GM06990 (cell line): ENCODE measurements at regions not wholly inside any gene's neighbourhood (a gene's known extent, or its start where the extent isn't known, plus 50 kb on each side); places are given as distances from the start of the nearest gene placed in this dataset.

Experiments
- DNase-seq: peaks from one replicate; pipeline ENCODE4 v3.0.0-alpha.2; 2011; ENCODE audit not compliant: insufficient read length; ENCODE audit errors: extremely low read depth
- H3K27me3 ChIP-seq: replicated peaks from 2 replicates; pipeline ENCODE4 v1.6.0; 2011; ENCODE audit warnings: low read length; ENCODE audit not compliant: control insufficient read depth, insufficient read depth
- H3K36me3 ChIP-seq: 2 replicates; pipeline ENCODE4 v1.5.1; 2011; ENCODE audit warnings: low read length; ENCODE audit not compliant: control insufficient read depth, insufficient read depth
- H3K4me3 ChIP-seq: replicated peaks from 2 replicates; pipeline ENCODE4 v1.5.1; 2011; ENCODE audit warnings: low read depth, mild to moderate bottlenecking, control low read depth, low read length
- TF ChIP-seq, protein P1 (sequence below): IDR thresholded peaks from 2 replicates; pipeline ENCODE4 v1.5.1; 2011; ENCODE audit warnings: low read length, control low read depth, mild to moderate bottlenecking, inconsistent platforms; ENCODE audit not compliant: insufficient read depth, poor library complexity, severe bottlenecking

- Histone ChIP-seq H3K36me3 (no peaks in the 10 kb centered on the region), H3K27me3 (no peaks in the 10 kb centered on the region), H3K4me3 (no peak overlapping the region)
- DNase-seq: no peak
- TF ChIP-seq, protein P1, sequence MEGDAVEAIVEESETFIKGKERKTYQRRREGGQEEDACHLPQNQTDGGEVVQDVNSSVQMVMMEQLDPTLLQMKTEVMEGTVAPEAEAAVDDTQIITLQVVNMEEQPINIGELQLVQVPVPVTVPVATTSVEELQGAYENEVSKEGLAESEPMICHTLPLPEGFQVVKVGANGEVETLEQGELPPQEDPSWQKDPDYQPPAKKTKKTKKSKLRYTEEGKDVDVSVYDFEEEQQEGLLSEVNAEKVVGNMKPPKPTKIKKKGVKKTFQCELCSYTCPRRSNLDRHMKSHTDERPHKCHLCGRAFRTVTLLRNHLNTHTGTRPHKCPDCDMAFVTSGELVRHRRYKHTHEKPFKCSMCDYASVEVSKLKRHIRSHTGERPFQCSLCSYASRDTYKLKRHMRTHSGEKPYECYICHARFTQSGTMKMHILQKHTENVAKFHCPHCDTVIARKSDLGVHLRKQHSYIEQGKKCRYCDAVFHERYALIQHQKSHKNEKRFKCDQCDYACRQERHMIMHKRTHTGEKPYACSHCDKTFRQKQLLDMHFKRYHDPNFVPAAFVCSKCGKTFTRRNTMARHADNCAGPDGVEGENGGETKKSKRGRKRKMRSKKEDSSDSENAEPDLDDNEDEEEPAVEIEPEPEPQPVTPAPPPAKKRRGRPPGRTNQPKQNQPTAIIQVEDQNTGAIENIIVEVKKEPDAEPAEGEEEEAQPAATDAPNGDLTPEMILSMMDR: no peak
These were observed 709.0 kb upstream of the IGFBP3 start for GRCh38 chr7:46630031-46630430.

DNA sequence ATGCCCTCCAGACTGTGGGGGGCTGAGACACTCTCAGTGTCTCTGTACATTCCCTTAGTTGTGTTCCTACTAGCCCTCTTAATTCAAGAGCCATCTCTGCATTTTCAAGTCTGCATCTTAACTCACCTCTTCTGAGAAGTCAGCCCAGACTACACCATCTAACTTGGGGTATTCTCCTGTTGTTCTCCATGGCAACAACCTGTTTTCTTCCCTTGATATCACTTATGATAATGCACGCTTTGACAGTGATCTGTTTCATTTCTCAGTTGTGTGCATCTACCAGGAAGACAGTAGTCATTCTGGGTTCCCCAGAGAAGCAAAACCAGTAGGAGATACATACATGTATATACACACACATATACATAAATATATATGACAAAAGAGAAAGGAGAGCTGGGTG, 707.3 kb upstream of the IGFBP3 start:
- no peak for DNase-seq
- Histone ChIP-seq H3K4me3 (no peak overlapping the region), H3K36me3 (no peaks in the 10 kb centered on the region), H3K27me3 (no peaks in the 10 kb centered on the region)
- TF ChIP-seq, protein P1: no peak

DNA sequence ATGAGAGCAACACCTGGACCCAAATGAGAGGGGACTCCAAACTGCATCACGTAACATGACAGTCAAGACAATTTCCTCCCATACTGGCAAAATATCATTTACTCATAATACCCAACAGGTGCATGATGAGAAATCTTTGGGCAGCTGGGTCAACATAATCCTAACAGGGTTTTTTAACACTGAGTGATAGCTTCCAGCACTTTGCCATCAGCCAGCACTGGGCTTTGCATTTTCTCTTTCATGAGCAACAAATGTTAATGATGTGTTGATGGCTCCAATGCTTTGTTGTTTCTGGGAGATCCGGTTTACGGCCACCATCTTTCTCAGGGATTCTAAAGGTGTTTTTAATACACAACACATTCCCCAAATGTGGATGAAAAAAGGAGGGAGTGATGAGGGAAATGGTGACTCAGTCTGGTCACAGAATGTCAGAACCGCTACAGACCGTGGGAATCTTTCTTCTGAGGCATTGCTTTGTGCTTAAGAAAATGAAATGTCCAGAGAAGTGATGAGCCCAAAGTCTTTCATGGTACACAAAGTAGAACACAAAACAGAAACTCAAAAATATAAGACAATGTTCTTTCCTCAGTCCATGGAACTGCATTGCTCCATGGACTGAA, 705.7 kb upstream of the IGFBP3 start:
- TF ChIP-seq, protein P1: no peak
- H3K27me3 ChIP-seq: no peaks in the 10 kb centered on the region
- DNase-seq: no peak
- H3K36me3 ChIP-seq: no peaks in the 10 kb centered on the region
- no peak overlapping the region for H3K4me3 ChIP-seq

DNA sequence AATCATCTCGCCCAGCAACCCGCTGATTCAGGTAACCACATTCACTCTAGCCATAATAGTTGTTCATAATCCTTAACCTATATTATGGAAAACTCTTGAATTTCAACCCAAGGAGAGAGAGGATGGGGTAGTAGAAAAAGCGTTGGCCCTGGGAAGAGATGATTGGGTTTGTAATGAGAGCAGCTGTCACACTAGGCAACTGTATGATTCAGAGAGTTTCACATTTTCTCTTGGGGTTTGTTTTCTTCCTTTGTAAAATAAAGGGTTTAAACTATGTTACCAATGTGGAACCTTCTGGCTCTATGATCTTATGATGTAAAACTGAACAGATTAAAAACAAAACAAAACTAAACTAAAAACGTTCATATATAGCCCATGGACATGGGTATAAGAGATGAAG, 705.2 kb upstream of the IGFBP3 start:
- H3K36me3 ChIP-seq: no peaks in the 10 kb centered on the region
- DNase-seq: no peak
- no peaks in the 10 kb centered on the region for H3K27me3 ChIP-seq
- TF ChIP-seq, protein P1: no peak
- H3K4me3 ChIP-seq: no peak overlapping the region

DNA sequence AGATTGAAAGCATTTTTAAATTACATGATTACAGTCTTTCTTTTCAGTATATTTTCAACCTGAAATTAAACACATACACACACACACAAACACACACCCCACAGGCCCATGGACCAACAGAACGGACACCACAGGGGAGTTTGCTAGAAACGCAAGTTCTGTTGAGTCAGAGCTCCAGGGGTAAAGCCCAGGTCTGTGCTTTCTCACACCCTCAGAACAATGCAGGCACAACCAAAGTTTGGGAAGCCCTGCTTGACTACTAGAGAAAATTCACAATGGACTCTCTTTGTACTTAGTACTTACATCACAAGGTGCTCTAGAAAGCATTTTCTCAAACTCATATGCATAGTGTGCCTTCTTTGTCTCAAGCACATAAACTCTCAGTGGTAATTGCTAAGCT, 704.0 kb upstream of the IGFBP3 start:
- no peaks in the 10 kb centered on the region for H3K27me3 ChIP-seq
- H3K4me3 ChIP-seq: no peak overlapping the region
- no peak for DNase-seq
- TF ChIP-seq, protein P1: no peak
- H3K36me3 ChIP-seq: no peaks in the 10 kb centered on the region

- Histone ChIP-seq H3K36me3 (no peaks in the 10 kb centered on the region), H3K4me3 (no peak overlapping the region), H3K27me3 (no peaks in the 10 kb centered on the region)
- no peak for DNase-seq
- TF ChIP-seq, protein P1: no peak
These were observed 701.2 kb upstream of the IGFBP3 start for GRCh38 chr7:46622251-46622650.
